NCI-H2196 (cell line): ENCODE measurements at regions not wholly inside any gene's neighbourhood (a gene's known extent, or its start where the extent isn't known, plus 50 kb on each side); places are given as distances from the start of the nearest gene placed in this dataset.
"Not testable (repeated sequence)": the region's sequence is repeated elsewhere in the genome, so short reads cannot be mapped to it uniquely, and the experiment has no call there.

ENCODE experiments used
- DNase-seq: peaks from one replicate; lab custom pipeline; 2025; ENCODE audit not compliant: unreplicated experiment; lab: John Stamatoyannopoulos, UW

DNA sequence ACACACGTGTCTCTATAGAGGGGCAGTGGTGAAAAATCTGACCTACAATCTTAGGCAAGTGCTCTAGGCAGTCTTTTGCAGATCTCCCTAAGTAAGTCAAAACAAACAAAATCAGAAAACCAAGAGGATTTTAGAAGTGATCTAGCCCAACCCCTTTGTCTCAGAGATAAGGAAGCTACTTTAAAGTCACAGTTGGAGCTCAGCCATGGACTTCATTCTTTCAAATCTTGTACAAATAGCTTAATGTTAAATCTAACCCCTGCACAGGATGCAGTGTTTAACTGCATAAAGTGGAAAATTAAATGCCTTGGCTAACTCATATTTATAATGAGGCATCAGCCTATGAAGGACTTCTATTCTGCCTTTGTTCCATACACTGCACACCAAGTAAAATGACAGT lies 135.1 kb upstream of the RFX3 start:
- no peak for DNase-seq

DNA sequence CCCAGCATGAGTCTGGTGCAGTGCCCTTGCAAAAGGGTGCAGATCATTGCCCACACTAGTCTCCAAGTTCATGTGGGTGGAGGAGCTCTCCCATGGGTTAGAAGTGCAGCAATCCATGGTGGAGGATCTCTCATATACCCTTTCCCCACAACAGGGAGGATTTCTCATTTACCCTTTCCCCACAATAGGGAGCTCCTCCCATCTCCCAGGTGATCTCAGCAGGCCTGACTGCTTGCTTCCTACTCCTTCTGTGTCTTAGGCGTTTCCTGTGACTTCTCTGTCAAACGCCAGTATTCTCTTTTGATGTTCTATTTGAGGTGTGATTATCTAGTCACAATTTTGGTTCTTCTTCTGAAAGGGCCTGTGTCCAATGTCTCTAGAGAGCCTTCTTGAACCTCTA lies 133.8 kb upstream of the RFX3 start:
- DNase-seq = no peak

DNA sequence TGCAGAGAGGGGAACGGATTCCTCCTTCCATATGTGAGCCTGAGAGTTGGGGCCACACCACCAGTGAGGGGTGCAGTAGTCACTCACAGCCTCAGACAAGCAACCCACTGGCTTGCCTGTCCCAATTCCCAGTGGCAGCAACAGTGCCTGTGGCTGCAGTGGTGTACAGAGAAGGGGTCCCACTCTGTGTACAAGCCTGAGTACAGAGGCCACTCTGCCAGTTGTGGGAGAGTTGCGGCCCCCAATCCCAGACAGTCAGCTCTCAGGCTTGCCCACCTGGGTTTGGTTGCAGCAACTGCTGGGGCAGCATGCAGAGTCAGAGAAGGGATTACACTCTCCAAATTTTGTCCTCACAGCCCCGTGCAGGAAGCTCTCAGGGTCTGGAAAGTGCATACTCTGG lies 133.2 kb upstream of the RFX3 start:
- no peak for DNase-seq

DNA sequence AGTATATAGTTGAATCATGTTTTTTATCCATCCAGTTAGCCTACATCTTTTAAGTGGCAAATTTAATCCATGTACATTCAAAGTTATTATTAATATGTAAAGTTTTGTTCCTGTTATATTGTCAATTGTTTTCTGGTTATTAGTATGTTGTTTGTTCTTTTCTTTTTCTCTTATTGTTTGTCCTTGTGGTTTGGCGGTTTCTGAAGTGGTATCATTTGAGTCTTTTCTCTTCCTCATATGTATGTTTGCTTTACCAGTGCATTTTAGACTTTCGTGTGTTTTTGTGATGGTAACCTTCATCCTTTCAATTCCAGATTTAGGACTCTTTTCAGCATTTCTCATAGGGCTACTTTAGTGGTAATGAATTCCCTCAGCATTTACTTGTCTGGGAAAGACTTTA lies 130.4 kb upstream of the RFX3 start:
- no peak for DNase-seq

DNA sequence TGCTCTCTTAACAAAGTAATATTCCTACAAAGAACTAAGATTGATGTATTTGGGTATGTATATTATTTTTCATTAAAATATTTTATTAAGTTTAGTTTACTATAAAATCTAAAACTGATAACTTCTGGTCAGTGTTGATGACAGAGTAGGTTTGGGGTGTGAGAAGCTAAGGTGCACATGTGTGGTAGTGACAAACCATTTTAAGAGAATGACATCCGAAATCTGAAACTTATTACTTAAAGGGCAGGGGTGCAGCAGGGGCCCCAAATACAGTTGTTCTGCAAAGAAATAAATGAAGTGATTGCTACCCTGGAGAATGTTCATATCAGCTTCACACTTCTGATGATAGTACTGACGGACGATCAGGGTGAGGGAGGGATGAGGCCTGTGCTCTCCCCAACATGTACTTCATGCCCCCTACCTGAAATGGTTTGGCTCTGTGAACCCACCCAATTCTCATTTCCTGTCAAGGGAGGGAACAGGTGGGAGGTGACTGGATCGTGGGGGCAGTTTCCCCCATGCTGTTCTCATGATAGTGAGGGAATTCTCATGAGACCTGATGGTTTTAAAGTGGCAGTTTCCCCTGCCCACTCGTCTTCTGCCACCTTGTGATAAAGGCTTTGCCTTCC lies 125.3 kb upstream of the RFX3 start:
- no peak for DNase-seq

DNA sequence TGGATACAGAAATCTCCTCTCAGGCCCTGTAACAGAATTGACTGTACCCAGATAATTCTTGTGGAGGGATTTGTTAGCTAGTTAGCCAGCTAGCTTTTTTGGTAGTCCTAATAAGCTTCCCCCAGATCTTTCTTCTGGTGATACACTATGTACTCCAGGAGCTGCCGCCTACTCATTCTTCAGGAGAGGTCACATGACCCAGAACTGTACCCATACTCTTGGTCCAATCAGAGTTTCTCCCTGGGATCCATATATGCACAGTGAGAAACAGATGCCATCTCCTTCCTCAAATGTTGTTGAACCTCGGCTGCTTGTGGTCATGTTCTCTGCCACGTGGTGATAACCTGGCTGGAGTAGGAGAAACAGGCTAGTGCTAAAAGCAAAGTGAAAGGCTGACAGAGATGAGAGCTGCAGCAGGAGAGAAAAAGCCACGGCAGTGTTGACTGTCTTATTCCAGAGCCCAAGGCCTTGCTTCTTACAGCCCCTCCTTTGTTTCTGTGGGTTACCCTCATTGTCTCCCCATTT lies 123.0 kb upstream of the RFX3 start:
- no peak for DNase-seq

DNA sequence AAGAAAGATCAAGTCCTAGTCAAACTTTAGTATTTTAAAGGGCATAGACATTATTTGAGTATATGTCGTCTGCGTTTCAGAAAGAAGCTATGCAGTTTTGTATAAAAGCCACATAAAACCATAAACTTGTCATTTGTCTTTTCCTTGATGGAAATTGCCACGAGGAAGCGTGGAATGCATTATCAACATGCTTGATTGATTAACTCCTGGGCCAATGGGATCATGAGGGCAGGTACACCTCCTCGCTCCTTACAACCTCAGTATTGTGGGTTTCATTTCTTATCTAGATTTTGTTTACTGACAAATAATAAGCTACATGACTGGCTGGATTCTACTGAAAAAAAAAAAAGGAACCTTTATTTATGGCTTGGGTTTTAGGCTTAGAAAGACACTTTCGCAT lies 122.5 kb upstream of the RFX3 start:
- no peak for DNase-seq

DNA sequence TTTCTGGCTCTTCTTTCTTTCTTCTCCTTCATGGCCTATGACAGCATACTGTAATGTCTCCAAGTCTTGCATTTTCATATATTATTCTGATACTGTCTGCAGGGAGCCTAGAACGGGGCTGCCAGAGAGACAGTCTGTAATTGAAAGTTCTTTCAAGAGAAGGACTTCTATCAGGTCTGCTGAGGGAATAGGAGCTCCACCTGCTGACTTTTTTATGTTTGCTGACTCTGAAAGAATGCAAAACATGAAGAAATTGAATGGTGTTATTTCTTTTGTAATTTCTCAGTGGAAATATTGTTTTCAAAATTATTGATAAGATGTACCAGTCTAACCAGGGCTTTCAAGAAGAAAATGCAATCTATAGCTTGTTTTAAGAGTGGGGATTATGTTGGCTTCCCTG lies 121.9 kb upstream of the RFX3 start:
- DNase-seq = no peak

DNA sequence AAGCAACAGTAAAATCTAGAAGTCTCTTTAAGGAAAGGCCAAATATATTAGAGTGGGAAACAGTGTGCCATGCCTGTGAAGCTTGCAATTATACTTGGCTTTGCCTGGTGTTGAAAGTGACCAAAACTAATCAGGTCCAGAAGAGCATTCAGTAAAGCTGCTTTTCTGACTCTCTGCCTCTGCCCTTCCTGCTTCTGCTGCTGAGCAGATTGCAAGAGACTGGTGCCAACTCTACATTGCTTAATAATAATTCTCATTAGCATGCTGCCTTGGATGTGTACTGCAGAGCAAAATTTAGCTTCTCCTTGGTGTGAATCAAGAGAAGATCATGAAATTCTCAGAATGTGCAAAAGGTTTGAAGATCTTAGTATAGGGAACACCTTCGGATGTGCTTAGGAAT lies 120.4 kb upstream of the RFX3 start:
- no peak for DNase-seq

DNA sequence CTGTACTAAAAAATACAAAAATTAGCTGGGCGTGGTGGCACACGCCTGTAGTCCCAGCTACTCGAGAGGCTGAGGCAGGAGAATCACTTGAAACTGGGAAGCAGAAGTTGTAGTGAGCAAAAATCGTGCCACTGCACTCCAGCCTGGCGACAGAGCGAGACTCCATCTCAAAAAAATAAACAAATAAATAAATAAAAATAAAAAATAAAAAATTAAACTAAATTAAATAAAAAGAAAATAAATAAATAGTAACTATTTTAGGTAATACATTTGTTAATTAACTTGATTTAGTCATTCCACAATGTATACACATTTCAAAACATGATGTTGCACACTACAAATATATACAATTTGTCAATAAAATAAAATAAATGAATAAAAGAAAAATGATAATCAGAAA lies 116.3 kb upstream of the RFX3 start:
- not testable (repeated sequence) for DNase-seq

DNA sequence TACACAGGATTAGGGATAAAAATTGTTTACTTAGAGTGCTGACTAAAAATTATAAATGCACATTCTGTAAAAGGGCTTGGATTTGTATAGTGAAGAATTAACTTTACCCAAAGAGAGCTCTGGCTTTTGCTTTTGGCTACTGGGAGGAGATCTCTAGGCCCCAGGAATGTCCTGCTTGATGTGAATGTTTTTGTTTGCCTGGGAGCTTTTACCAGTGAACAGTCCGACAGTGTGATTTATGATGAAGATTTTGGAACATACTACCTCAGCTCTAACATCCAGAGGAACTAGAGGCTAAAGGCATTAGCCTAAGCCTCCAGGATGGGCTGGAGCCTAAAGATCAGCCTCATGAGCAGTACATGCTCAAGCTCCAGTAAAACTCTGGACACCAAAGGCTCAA lies 103.7 kb upstream of the RFX3 start:
- no peak for DNase-seq

DNA sequence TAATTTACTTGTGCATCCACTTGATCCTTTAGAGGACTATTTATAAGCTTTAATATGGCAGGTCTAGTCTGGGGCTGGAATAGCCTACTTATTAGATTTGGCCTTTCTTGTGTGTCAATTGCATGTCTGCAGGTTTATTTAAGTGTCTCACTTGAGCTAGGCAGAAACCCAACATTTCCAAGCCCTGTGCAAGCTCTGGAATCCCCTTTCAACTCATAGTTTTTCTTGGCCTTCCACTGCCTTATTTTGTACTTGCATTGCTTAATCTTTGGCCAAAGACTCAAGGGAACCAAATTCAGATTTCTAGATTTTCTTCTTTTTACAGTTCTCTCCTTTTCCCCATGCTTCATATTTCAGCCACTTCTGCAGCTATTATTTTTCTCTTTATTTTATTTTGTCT lies 102.4 kb upstream of the RFX3 start:
- DNase-seq = no peak

DNA sequence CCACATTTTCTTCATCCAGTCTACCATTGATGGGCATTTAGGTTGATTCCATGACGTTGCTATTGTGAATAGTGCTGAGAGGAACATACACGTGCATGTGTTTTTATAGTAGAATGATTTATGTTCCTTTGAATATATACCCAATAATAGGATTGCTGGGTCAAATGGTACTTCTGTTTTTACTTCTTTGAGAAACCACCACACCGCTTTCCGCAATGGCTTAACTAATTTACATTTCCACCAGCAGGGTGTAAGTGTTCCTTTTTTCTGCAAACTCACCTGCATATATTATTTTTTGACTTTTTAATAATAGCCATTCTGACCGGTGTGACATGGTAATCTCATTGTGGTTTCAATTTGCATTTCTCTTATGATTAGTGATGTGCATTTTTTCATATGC lies 82.2 kb upstream of the RFX3 start:
- no peak for DNase-seq

DNA sequence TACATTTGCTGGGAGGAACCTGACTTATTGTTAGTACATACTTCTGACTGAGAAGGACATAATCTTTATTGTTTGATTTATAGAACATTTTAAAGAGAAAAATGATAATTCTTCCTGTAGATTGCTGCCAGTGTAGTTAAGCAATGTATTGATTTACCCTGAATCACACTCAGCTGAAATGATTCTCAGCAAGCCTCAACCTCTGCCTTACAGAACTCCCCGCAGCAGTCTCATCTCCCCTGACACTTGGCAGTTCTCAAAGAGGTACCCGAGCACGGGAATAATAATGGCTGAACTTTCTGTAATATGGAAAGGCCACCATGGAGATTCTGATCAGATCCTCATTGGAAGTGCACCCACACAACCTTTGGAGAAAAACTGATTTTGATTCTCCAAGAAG lies 74.9 kb upstream of the RFX3 start:
- no peak for DNase-seq

DNA sequence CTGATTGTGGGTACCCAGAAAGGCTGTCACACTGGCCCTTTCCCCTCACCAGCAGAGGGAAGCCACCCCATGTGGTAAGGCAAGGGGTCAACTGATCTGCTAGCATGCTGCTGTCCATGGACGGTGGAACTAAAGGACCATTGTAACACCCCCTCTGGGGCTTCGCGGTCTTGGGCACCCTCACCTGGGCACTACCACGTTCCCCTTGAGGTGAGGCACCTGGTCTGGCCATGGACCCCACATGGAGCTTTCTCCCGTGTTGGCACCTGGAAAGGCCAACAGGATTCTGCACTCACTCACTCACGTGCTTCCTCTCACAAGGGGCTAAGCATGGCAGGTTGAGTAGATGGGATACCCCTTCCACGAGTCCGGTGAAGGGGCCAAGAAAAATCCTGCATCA lies 72.0 kb upstream of the RFX3 start:
- DNase-seq = no peak

DNA sequence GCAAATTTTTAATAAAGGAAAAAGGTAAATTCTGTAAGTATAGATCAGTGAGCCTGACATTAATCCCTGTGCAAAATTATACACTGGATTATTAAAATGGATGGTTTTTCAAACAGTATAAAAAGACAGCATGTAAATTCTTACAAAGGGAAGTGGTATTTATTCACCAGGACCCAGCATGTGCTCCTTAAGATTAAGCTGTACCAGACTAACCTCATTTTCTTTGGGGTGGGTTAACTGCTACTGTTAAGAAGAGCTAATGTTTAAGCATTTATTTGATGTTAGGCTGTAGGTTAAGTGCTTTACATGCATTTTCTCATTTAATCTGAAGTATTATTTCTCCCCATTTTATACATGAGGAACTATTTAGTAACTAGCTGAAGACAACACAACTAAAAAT lies 60.3 kb upstream of the RFX3 start:
- DNase-seq = no peak

DNA sequence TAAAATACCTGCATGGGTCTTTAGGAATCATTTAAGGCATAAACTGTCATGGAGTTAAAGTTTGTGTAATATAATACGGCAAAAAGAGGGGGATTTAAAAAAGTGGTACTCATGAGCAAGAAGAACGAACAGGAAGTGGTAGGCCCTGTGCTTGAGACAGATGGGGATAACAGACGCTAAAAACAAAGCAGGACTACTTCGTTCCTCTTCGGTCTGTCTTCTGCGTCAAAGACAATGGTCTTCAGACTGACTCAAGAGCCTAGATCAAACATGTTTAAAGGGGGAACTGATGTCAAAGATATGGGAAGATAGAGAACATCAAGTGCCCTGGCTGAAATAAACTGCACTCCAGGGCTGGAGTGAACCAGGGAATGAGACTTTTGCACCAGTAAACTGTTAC lies 59.8 kb upstream of the RFX3 start:
- DNase-seq = no peak

DNA sequence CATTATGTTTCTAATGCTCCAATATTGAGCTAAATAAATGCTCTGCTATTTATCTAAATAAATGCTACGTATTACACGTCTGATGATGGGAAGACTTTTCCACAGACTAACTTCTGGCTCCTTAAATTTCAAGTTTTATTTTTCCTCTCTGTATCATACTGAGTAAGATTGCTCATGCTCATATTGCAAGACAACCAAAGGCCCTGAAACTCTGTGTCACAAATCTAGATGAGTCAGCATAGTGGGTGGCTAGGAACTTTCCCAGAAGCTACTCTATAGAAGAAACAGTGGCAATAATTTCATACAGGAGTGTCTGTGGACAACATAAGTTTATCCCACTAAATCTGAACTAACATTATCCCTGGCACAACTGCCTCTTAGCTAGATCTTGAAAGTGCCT lies 53.0 kb upstream of the RFX3 start:
- DNase-seq = no peak

DNA sequence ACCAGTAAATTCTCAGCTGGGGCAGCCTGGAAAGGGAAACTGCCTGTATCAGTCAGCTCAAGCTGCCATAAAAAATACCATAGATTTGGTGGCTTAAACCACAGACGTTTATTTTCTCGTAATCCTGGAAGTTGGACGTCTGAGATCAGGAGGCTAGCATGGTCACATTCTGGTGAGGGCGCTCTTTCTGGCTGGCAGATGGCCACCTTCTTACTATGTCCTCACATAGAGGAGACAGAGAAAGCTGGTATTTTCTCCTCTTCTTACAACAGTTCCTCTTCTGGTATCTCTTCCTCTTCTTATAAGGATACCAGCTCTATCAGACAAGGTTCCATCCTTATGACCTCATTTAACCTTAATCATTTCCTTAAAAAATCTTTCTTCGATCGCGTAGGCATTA lies 50.5 kb upstream of the RFX3 start:
- DNase-seq = no peak

DNA sequence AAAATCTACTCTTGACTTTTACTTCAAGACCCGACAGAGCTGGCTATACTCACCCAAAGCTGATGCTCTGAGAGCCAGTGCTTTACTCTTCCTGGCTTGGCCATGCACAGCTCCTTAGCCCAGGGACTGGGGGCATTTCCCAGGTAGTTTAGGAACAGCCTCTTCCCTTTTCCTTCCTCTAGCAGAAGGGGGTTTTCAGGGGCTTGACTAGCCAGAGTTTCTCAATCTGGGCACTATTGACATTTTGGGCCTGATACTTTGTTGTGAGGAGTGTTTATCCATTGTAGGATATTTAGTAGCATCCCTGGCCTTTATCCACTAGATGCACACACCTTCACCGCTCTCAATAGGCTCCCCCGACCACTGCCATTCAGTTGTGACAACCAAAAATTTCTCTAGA lies 50.0 kb upstream of the RFX3 start:
- no peak for DNase-seq
